GM21619 (cell line): ENCODE measurements at regions not wholly inside any gene's neighbourhood (a gene's known extent, or its start where the extent isn't known, plus 50 kb on each side); places are given as distances from the start of the nearest gene placed in this dataset.
A peak's percentile ranks its signal among the peaks of the same experiment; 100 is the strongest.

Source experiments
- ATAC-seq: cut with Tn5 transposase; IDR thresholded peaks from one replicate; pipeline ENCODE4 v1.9.1; 2021; ENCODE audit not compliant: unreplicated experiment

GRCh38 chr2:157052685-157053224 lies 204.8 kb upstream of the GALNT5 start:
- no peak for ATAC-seq

DNA sequence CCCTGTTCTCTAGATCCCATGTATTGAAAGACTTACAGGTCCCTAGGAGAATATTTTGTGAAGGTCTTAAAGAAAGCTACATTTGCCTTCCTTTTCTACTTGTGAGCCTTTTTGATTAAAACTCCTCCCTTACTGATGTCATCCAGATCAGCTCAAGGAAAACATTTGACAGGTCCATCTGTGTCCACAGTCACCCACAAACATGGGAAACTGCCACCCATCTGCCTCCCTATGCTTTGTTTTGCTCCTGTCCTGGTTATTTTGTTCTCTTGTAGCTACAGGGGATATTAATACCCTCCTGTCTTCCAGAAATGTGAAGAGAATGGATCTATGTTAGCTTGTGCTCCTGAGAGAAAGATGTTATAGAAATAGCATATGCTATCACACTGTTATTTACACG lies 203.6 kb upstream of the GALNT5 start:
- ATAC-seq, result no peak

DNA sequence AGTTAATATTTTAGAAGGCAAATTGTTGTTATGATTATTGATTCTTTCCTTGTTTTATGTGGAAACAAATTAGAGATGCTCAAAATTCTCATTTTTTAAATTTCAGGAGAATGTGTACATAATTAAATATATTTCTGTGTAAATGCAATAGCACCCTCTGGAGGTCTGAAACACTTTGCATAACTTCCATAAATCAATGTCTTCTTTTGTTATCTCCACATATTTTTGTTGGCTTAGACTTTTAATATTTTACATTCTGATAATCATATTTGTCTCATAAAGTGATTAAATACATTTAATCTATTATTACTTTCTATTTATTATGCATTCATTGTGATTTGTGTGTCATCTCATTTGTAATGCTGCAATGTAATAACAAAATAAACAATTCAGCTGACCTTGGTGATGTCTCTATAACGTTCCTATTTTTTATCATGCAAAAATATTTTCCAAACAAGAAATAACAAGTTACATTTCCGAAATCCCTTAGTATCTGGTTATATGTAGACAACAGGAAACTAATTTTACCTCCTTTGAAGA lies 201.8 kb upstream of the GALNT5 start:
- ATAC-seq, result no peak

DNA sequence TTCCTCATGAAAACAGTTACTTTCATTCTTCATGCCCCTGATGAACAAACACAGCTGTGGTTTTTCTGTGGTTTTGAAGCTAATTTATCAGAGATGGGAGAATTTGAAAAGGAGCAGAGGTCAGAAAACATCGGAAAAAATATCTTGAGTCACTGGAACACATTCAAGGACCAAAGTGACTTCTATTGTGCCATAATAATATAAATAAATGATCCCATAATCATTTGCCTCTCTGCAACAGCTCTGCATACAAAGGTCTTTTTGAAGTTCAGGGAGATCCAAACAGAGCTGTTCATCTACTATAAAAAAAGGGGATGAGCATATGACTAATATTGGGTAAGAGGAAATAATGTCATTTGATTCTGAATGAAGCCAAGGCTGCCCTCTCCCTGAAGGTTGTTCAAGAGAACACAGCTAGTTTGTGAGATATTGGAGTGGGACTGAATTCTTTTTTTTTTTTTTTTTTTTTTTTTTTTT lies 201.3 kb upstream of the GALNT5 start:
- no peak for ATAC-seq

DNA sequence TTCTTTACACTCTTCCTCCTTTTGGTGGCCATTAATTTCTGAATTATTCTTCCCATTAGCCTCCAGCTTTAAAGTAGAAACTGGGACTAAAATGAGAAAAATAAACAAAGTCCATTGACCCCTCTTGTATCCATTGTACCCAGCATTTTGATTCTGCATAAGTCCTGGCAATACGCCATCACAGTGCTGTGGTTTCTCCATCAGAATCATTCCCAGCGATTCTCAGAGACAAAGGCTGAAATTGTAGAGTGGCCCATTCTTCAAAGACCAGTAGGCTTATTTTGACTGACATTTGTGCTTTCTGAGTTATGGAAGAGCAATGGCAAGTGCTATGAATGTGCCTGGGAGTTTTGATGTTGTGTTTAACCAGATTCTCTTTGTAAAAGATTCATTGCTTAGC lies 199.3 kb upstream of the GALNT5 start:
- no peak for ATAC-seq

GRCh38 chr2:157059036-157059435 lies 198.5 kb upstream of the GALNT5 start:
- no peak for ATAC-seq

DNA sequence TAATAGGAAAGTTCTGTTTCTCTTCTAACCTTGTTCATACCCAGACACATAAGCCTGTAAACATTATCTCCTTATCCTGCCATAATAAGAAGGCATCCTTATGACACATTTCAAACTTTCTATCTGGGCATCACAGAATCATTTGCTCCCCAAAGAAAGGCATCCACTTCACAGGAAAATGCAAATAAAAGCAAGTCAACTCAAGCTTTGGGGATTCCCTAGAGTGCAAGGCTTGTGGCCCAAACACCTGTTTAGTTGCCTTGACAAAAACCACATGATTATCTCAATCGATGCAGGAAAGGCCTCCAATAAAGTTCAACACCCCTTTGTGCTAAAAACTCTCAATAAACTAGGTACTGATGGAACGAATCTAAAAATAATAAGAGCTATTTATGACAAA lies 195.7 kb upstream of the GALNT5 start:
- peak; percentile 97 for ATAC-seq

GRCh38 chr2:157067562-157067961 lies 189.9 kb upstream of the GALNT5 start:
- no peak for ATAC-seq

DNA sequence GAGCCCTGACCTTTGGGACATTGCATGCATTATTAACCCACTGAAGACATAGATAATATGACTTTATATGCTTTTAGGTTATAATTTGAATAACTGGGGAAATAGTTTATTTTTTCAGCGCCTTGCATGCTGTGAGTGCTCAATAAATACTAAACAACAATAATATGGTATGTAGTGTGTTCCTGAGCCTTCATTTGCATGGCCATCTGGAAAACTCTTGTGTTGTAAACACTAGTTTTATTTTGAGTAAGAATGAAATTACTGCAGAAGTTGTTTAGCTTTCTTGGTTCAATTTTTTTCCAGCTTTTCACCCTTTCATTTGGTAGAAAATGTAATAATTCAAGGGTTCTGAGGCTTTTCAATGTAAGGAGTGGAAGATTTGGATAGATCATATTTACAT lies 189.3 kb upstream of the GALNT5 start:
- no peak for ATAC-seq

DNA sequence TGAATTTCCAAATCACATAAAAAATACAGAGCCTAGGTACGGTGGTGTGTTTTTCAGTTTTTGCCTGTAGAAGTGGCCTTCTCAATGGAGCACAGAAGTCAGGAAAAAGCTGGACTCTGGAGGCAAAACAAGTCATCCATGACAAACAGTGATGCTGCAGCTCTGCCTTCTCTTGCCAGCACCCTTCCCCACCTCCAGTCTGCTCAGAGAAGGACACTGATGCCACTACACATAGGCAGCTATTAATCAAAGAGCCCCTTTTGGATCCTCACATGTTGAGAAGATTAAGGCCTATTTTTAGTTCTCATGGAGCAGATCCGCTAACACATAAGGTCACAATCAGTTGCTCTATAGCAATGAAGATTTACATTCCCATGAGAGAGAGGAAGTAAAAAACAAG lies 181.6 kb upstream of the GALNT5 start:
- no peak for ATAC-seq

DNA sequence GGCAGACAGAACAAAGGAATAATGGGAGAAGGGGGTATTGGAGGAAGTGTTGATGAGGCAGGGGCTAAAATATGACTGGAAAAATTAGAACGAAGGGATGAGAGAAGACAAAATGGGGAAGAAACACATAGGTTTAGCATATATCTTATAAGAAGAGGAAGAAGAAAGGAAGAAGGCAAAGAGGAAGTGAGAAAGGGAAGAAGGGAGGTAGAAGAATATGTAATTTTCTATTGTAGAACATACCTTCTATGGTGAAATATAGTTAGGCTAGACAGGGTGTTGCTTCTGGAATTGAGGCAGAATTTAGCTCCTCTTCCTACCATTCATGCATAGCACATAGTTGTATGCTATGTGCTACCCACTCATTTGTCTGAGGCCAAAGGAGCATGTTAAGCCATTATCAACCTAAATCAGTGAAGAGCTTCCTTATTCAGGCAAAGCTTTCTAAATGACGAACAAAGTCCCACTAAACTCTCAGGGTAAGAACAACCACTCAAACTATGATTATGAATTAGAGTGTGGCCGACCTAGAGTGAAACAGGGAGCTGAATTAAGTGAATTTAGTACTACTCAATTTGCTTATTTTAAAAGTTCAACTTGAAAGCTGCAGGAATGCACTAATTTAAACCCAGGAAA lies 180.9 kb upstream of the GALNT5 start:
- no peak for ATAC-seq

GRCh38 chr2:157077753-157078350 lies 179.7 kb upstream of the GALNT5 start:
- no peak for ATAC-seq

- no peak for ATAC-seq
Observed at GRCh38 chr2:157082950-157083349, 174.6 kb upstream of the GALNT5 start.

DNA sequence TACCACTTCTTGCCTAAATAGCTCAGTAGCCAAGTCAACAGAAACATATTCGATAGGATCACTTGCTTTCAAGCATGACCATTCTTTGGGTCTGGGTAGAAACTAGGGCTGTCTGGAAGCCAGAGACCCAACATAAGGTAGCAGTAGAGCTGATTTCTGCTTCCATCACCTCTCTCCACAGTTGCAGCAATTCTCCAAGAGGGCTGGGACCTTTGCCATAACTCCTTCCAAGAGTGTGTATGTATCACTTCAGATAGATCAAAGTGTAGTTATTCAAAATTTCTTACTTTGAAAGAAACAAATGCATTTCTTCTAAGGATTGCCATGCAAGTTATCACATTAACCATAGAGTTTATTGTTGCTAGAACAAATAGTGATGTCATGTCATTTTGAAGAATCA lies 172.0 kb upstream of the GALNT5 start:
- ATAC-seq, result no peak

- no peak for ATAC-seq
Observed at GRCh38 chr2:157087373-157088002, 170.0 kb upstream of the GALNT5 start.

- no peak for ATAC-seq
Observed at GRCh38 chr2:157093666-157094065, 163.8 kb upstream of the GALNT5 start.

DNA sequence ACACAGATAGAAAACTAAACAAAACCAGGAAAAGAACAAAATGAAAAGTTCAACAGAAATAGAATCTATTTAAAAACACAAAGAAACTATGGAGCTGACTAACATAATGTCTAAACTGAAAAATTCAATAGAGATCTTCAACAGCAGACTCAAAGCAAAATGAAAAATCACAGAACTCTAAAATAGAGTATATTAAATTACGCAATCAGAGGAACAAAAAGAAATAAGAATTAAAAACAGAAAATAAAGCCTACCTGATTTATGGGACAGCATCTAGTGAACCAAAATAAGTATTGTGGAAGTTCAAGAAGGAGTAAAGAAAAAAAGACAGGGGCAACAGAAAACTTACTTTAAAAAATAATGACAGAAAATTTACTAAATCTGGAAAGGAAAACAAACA lies 152.1 kb upstream of the GALNT5 start:
- ATAC-seq, result no peak

DNA sequence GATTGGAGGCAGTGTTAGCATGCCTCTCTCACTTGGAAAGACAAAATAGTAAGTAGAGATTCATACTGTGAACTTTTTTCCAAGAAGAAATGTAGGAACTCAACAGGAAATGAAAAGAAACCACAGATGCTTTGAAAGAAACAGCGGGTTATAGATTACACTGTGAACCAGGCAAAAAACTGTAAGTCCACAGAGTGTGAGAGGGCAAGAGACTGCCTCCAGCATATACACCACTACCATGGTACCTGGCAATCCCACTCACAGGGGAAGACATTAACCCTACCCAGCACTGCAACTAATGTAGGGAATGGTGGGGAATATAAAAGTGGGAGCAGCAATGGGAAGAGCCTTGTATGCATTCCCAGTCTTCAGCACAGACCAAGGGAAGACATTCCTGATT lies 150.6 kb upstream of the GALNT5 start:
- ATAC-seq, result no peak

DNA sequence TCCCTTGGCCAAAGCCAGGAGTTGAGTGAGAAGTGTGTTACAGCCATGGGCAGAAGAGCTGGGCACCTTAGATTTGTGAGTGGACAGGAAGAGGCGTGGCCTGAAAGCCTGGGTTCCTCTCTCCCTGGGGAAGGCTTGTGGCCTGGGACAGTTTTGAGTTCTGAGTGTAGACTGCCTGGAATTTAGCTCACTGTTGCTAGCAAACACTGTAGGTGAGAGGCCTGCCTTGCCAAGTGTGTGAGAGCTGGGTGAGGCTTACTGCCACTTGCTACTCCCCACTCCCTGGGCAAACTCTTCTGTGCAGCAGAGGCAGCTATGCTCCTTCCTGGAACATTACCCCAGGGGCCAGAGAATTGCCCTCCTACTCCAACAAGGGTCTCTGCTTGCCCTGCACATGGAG lies 150.0 kb upstream of the GALNT5 start:
- ATAC-seq, result no peak

- no peak for ATAC-seq
Observed at GRCh38 chr2:157107877-157108276, 149.6 kb upstream of the GALNT5 start.

- ATAC-seq, result no peak
Observed at GRCh38 chr2:157122776-157123175, 134.7 kb upstream of the GALNT5 start.

DNA sequence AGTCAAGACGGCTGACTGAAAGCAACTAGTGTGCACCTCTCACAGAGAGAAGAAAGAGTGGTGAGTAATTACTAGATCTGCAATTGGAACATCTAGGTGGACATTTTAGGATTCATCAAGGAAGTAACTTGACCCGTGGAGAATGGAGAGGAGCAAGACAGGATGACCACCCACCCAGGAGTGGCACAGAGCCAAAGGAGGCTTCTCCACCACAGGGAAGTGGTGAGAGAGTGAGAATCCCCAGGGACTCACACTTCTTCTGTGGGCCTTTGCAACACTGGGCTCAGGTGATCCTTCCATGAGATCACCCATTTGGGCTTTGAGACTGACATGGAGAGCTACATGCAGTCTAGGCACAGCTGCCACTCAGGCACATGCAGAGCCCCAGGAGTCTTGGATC lies 132.8 kb upstream of the GALNT5 start:
- no peak for ATAC-seq
